HepG2 (cell line): ENCODE measurements at regions not wholly inside any gene's neighbourhood (a gene's known extent, or its start where the extent isn't known, plus 50 kb on each side); places are given as distances from the start of the nearest gene placed in this dataset.

ENCODE experiments used
- ARNT2 ChIP-seq: sonication (generic); formaldehyde crosslinking; IDR thresholded peaks from 2 replicates; pipeline ENCODE4 v1.8.0; 2022; ENCODE audit warnings: mild to moderate bottlenecking, low read depth, missing genetic modification reagents, moderate library complexity
- GZF1 ChIP-seq: sonication (generic); formaldehyde crosslinking; IDR thresholded peaks from 2 replicates; pipeline ENCODE4 v1.5.1; 2020; ENCODE audit warnings: mild to moderate bottlenecking, missing genetic modification reagents
- HNF4G ChIP-seq, 2 experiments: sonication (generic) in 1 of 2; formaldehyde crosslinking in 1 of 2; IDR thresholded peaks; 2 replicates each; pipeline versions ENCODE4 v1.4.0 to v1.6.1; 2011 to 2020; ENCODE audit warnings: borderline replicate concordance in 2 of 2, low read depth in 2 of 2, mild to moderate bottlenecking in 2 of 2, low read length in 1 of 2, missing genetic modification reagents in 1 of 2, moderate library complexity in 1 of 2
- POLR2AphosphoS5 ChIP-seq: IDR thresholded peaks from 2 replicates; pipeline ENCODE4 v1.6.1; 2012; ENCODE audit warnings: low read depth, low read length
- RXRA ChIP-seq: sonication (generic); formaldehyde crosslinking; IDR thresholded peaks from 2 replicates; pipeline ENCODE4 v1.5.1; 2020; ENCODE audit warnings: missing genetic modification reagents
- ZNF777 ChIP-seq: sonication (generic); formaldehyde crosslinking; IDR thresholded peaks from 2 replicates; pipeline ENCODE4 v1.4.0; 2020; ENCODE audit warnings: missing genetic modification reagents
- TF ChIP-seq, protein P1 (sequence below): sonication (generic); formaldehyde crosslinking; IDR thresholded peaks from 2 replicates; pipeline ENCODE4 v1.5.1; 2020; ENCODE audit warnings: mild to moderate bottlenecking, missing genetic modification reagents, moderate library complexity

DNA sequence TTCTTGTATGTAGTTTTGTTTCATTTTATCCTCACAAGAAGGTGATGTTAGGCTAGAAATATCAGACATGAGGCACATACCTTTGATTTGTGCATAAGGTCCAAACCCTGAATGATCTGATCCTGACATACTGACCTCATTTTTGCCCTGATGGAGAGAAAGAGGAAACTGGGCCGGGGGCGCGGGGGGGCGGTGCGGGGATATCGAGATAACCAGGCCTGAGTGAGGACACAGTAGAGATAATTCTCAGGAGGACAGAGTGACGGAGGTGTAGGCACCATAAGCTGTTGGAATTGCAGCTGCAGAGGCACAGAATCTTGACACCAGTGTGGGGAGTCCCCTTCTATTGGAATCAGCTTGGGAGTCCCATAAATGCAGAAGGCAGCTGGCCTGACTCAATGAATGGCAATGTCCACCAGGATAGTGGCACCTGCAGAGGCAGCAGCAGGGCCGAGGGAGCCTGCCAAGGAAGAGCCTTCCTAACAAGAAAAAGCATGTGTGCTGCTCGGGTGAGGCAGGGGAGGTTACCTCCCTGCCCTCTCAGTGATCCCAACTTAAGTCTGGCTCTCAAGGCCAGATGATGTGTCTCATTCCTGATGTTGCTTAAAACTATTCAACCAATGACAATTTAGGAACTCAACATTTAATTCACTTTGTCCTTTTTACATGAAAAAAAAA lies 234.3 kb upstream of the MSX2 start:
- TF ChIP-seq POLR2AphosphoS5 = no peak
- TF ChIP-seq RXRA (CRISPR knock-in tag) = no peak
- TF ChIP-seq HNF4G (IDR thresholded peaks at IDR 0.05; ENCODE audit: borderline replicate concordance, low read depth, low read length) = no peak
- TF ChIP-seq HNF4G (CRISPR knock-in tag; IDR thresholded peaks at IDR 0.05; ENCODE audit: borderline replicate concordance, low read depth) = no peak
- TF ChIP-seq ZNF777 (CRISPR knock-in tag) = no peak
- no peak for TF ChIP-seq GZF1
- TF ChIP-seq ARNT2 (CRISPR knock-in tag) = no peak
- TF ChIP-seq, protein P1, sequence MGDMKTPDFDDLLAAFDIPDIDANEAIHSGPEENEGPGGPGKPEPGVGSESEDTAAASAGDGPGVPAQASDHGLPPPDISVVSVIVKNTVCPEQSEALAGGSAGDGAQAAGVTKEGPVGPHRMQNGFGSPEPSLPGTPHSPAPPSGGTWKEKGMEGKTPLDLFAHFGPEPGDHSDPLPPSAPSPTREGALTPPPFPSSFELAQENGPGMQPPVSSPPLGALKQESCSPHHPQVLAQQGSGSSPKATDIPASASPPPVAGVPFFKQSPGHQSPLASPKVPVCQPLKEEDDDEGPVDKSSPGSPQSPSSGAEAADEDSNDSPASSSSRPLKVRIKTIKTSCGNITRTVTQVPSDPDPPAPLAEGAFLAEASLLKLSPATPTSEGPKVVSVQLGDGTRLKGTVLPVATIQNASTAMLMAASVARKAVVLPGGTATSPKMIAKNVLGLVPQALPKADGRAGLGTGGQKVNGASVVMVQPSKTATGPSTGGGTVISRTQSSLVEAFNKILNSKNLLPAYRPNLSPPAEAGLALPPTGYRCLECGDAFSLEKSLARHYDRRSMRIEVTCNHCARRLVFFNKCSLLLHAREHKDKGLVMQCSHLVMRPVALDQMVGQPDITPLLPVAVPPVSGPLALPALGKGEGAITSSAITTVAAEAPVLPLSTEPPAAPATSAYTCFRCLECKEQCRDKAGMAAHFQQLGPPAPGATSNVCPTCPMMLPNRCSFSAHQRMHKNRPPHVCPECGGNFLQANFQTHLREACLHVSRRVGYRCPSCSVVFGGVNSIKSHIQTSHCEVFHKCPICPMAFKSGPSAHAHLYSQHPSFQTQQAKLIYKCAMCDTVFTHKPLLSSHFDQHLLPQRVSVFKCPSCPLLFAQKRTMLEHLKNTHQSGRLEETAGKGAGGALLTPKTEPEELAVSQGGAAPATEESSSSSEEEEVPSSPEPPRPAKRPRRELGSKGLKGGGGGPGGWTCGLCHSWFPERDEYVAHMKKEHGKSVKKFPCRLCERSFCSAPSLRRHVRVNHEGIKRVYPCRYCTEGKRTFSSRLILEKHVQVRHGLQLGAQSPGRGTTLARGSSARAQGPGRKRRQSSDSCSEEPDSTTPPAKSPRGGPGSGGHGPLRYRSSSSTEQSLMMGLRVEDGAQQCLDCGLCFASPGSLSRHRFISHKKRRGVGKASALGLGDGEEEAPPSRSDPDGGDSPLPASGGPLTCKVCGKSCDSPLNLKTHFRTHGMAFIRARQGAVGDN (CRISPR knock-in tag) = no peak
